ENCODE measurements at regions not wholly inside any gene's neighbourhood (a gene's known extent, or its start where the extent isn't known, plus 50 kb on each side); places are given as distances from the start of the nearest gene placed in this dataset.

GRCh38 chr9:107650321-107650720, 160.8 kb upstream of the KLF4 start:
- no peak overlapping the region for H3K27ac ChIP-seq
- no peak for DNase-seq (ENCODE audit: low read depth, low spot score)

- no peak overlapping the region for H3K27ac ChIP-seq
- DNase-seq (ENCODE audit: low read depth, low spot score), result no peak
Measured at GRCh38 chr9:107648153-107648715, 158.7 kb upstream of the KLF4 start.

GRCh38 chr9:107647611-107648010, 158.0 kb upstream of the KLF4 start:
- DNase-seq (ENCODE audit: low read depth, low spot score), result no peak
- H3K27ac ChIP-seq, result no peak overlapping the region

GRCh38 chr9:107647141-107647540, 157.6 kb upstream of the KLF4 start:
- no peak for DNase-seq (ENCODE audit: low read depth, low spot score)

GRCh38 chr9:107645464-107645833, 155.9 kb upstream of the KLF4 start:
- no peak for DNase-seq (ENCODE audit: low read depth, low spot score)

More at GRCh38 chr9:107647141-107647540, 157.6 kb upstream of the KLF4 start:
- no peak overlapping the region for H3K27ac ChIP-seq

GRCh38 chr9:107644733-107645463, 155.3 kb upstream of the KLF4 start:
- no peak for DNase-seq (ENCODE audit: low read depth, low spot score)
- H3K27ac ChIP-seq, result no peak overlapping the region

More at GRCh38 chr9:107645464-107645833, 155.9 kb upstream of the KLF4 start:
- no peak overlapping the region for H3K27ac ChIP-seq

- H3K27ac ChIP-seq, result no peak overlapping the region
- DNase-seq (ENCODE audit: low read depth, low spot score), result no peak
Measured at GRCh38 chr9:107639426-107639825, 149.9 kb upstream of the KLF4 start.

- H3K27ac ChIP-seq, result no peak overlapping the region
- peak; percentile 12 for DNase-seq (ENCODE audit: low read depth, low spot score)
Measured at GRCh38 chr9:107638521-107639310, 149.1 kb upstream of the KLF4 start.

- no peak overlapping the region for H3K27ac ChIP-seq
Measured at GRCh38 chr9:107637421-107638420, 148.2 kb upstream of the KLF4 start.

GRCh38 chr9:107636571-107637381, 147.2 kb upstream of the KLF4 start:
- DNase-seq (ENCODE audit: low read depth, low spot score), result no peak
- no peak overlapping the region for H3K27ac ChIP-seq

More at GRCh38 chr9:107637421-107638420, 148.2 kb upstream of the KLF4 start:
- DNase-seq (ENCODE audit: low read depth, low spot score), result no peak

- no peak overlapping the region for H3K27ac ChIP-seq
- DNase-seq (ENCODE audit: low read depth, low spot score), result no peak
Measured at GRCh38 chr9:107635803-107636174, 146.2 kb upstream of the KLF4 start.

GRCh38 chr9:107635101-107635802, 145.7 kb upstream of the KLF4 start:
- DNase-seq (ENCODE audit: low read depth, low spot score), result no peak
- no peak overlapping the region for H3K27ac ChIP-seq

- H3K27ac ChIP-seq, result no peak overlapping the region
- DNase-seq (ENCODE audit: low read depth, low spot score), result no peak
Measured at GRCh38 chr9:107633406-107633805, 143.8 kb upstream of the KLF4 start.

GRCh38 chr9:107632661-107633060, 143.1 kb upstream of the KLF4 start:
- DNase-seq (ENCODE audit: low read depth, low spot score), result no peak

GRCh38 chr9:107632216-107632615, 142.6 kb upstream of the KLF4 start:
- no peak for DNase-seq (ENCODE audit: low read depth, low spot score)
- no peak overlapping the region for H3K27ac ChIP-seq

More at GRCh38 chr9:107632661-107633060, 143.1 kb upstream of the KLF4 start:
- H3K27ac ChIP-seq, result no peak overlapping the region

GRCh38 chr9:107631788-107632187, 142.2 kb upstream of the KLF4 start:
- H3K27ac ChIP-seq, result no peak overlapping the region
- DNase-seq (ENCODE audit: low read depth, low spot score), result no peak

GRCh38 chr9:107630156-107630555, 140.6 kb upstream of the KLF4 start:
- no peak overlapping the region for H3K27ac ChIP-seq
- DNase-seq (ENCODE audit: low read depth, low spot score), result no peak

GRCh38 chr9:107628444-107628843, 138.9 kb upstream of the KLF4 start:
- no peak overlapping the region for H3K27ac ChIP-seq

GRCh38 chr9:107627781-107628180, 138.2 kb upstream of the KLF4 start:
- no peak for DNase-seq (ENCODE audit: low read depth, low spot score)
- H3K27ac ChIP-seq, result no peak overlapping the region

More at GRCh38 chr9:107628444-107628843, 138.9 kb upstream of the KLF4 start:
- DNase-seq (ENCODE audit: low read depth, low spot score), result no peak

Measured in epithelial cell of prostate (primary cell).